NCI-H1417 treated with DMSO at 0.1 percent for 48 hours (cell line): ENCODE measurements at regions not wholly inside any gene's neighbourhood (a gene's known extent, or its start where the extent isn't known, plus 50 kb on each side); places are given as distances from the start of the nearest gene placed in this dataset.
A peak's percentile ranks its signal among the peaks of the same experiment; 100 is the strongest.

Source experiments
- DNase-seq: peaks from one replicate; lab custom pipeline; 2025; lab: John Stamatoyannopoulos, UW

DNA sequence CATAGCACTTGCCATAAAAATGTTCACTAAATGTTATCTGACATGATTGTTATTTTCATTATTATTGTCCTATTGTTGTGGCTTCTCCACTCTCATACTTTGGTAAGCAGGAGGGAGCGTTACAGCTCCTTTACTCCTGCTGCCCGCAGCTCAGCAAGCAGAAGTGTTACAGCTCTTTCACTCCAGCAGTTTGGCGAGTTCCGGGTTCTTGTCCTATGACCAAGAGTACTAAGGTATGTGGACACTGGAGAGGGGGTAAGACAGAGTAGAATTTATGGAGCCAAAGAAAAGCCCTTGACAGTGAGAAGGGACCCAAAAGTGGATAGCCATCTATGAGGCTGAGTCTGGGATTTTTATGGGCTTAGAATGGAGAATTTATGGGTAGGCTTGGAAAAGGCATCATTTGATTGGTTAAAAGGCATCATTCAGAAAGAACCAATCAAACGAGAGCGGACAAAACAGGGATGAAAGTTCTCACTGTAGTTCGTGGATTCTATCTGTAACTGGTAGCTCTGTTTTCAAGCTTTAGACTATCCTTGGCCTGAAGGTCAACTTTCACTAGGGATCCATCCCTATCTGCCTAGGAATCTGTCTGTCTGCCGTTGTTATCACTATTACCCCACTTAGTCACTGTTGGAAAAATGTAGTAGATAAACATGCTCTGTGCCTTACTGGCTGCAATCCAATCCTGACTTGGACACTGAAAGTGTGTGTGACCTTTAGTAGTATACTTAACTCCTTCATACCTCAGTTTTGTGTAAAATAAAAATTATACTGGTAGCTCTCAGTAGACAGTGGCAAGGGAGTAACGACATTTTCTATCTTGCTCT, 545.6 kb upstream of the LCORL start:
- no peak for DNase-seq

DNA sequence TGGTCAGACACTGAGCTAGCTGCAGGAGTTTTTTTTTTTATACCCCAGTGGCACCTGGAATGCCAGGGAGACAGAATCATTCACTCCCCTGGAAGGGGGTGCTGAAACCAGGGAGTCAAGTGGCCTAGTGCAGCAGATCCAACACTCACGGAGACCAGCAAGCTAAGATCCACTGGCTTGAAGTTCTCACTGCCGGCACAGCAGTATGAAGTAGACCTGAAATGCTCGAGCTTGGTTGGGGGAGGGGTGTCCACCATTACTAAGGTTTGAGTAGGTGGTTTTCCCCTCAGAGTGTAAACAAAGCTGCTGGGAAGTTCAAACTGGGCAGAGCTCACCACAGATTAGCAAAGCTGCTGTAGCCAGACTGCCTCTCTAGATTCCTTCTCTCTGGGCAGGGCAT, 537.9 kb upstream of the LCORL start:
- no peak for DNase-seq

DNA sequence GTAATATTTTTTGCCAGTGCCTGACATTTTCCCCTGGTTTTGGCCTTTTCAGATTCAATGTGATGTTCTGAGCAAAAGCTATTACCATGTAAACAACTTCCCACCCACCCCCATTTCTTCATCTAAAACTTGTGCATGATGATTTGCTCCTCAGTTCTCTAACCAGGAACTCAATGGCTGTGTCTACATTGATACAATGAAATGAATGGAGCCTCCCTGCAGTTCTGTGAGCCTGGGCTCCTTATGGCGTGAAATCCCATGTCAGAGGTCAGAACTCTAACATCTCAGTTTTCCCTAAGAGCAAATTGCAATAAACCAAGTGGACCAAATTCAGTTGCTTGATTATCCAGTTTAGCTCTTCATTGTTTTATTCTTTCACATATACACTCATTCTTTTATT, 534.8 kb upstream of the LCORL start:
- no peak for DNase-seq

DNA sequence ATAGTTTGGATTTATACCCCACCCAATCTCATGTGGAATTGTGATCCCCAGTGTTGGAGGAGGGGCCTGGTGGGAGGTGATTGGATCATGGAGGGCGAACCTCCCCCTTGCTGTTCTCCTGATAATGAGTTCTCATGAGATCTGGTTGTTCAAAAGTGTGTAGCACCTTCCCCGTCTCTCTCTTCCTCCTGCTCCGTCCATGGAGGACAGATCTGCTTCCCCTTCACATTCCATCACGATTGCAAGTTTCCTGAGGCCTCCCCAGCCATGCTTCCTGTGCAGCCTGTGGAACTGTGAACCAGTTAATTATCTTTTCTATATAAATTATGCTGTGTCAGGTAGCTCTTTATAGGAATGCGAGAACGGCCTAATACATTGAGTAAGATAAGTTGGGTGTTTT, 518.8 kb upstream of the LCORL start:
- DNase-seq, result no peak

DNA sequence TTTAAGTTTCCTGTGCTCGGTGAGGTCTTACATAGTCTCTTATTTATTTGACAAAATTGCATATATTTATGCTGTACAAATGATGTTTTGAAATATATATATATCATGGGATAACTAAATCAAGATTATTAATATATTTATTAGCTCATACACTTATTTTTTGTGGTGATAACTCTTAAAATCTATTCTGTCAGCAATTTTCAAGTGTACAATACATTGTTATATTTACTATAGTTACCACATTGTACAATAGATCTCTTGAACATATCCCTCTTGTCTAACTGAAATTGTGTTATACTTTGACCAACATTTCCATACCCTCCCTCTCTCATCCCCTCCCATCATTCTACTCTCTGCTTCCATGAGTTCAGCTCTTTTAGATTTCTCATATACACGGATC, 516.6 kb upstream of the LCORL start:
- DNase-seq, result no peak

- DNase-seq, result no peak
Measured at GRCh38 chr4:18536428-18536827, 514.9 kb upstream of the LCORL start.

- DNase-seq, result no peak
Measured at GRCh38 chr4:18535948-18536347, 514.4 kb upstream of the LCORL start.

DNA sequence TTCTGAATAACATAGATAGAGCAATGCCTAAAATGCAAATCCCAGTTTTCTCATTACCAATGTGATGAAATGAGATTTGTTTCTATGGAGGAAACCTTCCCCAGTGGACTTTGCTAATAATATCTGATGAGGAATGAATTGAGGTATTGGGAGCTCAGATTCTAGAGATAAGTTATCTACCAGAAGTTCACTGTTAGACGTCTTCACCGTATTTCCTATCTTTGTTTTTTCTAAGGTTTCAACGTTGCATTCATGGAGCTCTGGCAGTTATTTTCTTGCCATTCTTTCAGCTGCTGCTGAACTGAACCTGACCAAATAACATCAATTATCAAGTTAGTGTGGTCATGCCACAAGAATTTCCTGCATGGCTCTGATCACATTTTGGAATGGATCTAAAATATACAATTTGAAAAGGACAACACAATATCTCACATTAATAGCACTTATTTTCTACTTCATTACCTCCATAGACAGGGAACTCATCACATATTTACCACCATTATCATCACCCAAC, 511.8 kb upstream of the LCORL start:
- DNase-seq, result no peak

DNA sequence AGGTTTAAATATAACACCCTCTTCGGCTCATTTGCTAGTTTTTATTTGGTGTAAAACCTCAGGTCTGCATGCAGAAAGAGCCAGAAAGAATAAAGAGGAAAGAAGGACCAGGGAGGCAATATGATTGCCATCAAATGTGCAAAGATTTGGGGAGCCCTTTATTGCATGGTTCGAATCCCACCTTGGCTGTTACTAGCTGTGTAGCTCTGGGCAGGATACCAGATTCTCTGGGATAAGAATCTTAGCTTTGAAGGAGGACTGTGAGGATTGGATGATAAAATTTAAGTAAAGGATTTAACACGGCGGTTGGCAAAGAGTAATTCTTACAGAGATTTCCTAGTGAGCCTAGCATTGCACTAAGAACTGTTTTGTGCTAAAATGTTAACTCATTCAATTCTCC, 510.2 kb upstream of the LCORL start:
- no peak for DNase-seq

GRCh38 chr4:18529482-18529881, 507.9 kb upstream of the LCORL start:
- DNase-seq, result no peak

GRCh38 chr4:18524667-18525066, 503.1 kb upstream of the LCORL start:
- DNase-seq, result no peak

- peak; percentile 23 for DNase-seq
Measured at GRCh38 chr4:18518098-18518497, 496.5 kb upstream of the LCORL start.

DNA sequence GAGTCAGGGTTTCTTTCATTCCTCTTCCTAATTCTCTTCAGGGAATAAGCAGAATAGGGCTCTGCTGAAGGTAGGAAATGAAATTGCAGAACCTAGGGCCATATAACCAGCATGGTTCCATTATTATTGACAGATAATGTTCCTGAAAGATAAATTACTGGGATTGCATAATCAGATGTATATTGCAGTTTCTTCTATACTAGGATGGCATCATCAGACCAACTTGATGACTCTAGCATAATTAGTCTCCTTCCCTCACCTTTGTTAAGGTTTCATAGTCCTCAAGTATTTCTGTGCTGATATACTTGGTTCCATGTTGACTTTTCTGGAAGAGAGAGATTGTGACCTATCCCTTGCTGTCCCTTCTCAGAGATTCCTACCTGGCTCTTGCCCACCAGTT, 492.3 kb upstream of the LCORL start:
- no peak for DNase-seq

DNA sequence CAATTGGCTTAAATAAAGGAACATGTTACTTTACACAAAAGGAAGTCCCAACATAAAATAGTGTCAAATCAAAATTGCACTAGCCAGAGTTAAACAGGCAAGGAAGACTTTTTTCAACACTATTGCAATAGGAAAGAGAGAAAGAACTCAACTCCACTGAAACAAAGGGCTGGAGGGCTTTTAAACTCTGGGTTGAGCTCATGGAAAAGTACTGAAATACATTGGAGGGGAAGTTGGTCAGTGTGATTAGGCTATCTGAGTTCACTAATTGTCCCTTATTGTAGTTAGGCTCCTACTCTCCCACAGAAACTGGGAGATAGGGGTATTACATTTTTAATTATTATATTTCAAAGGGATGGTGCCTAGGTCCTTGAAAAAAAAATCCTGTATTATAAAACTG, 491.2 kb upstream of the LCORL start:
- DNase-seq, result no peak

DNA sequence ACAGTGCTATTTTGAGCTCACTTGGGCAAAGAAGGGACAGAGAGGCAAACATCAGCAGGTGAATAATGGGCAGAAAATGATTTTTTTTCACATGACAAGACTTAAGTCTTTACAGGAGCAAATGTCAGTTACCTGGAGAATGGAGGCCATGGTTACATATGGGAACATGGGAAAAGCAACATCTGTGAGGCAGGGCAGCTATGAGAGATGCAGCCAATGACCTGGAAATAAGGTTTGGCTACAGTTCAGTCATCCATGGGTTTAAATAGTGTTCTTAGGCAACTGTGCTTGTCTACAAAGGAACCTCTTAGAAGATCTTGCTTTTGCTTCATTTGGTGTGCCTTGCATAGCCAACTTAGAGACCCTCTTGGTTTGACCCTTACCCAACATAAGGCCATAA, 490.2 kb upstream of the LCORL start:
- DNase-seq, result no peak

DNA sequence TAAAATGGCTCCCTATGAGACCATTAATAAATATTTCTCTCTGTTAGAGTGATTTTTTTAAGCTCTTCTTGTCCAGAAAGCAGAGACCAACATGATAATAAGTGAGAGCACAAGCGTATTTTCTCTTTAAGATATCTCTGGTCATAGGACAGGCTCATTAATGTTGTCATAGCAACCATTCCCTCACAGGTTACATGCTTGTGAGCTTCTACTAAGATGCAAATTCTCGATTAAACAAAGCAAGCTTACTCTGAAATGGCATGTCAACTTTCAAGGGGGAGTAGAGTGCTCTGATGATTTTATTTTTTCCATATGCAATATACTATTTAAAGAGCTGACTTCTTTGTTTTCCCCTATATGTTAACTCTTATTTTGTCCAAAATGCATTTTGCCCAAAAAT, 487.2 kb upstream of the LCORL start:
- no peak for DNase-seq

DNA sequence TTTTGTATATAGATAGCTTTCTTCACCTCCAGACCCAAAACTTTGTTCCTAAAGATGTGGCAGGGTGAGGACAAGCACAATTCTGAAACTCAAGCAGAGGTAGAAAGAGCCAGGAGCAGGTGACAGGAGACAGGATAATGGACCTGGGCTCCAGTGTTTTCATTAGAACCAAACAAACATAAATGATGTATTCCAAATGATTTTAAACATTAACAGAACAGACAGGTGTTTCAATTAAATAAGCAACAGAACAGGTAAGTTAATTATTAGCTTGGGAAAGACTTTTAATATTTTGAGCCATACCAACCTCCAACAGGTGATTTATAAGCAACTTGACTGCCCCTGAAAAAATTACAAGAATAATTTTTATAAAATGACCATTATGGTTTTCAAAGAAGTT, 459.4 kb upstream of the LCORL start:
- peak; percentile 42 for DNase-seq

GRCh38 chr4:18480342-18480741, 458.8 kb upstream of the LCORL start:
- DNase-seq, result no peak

DNA sequence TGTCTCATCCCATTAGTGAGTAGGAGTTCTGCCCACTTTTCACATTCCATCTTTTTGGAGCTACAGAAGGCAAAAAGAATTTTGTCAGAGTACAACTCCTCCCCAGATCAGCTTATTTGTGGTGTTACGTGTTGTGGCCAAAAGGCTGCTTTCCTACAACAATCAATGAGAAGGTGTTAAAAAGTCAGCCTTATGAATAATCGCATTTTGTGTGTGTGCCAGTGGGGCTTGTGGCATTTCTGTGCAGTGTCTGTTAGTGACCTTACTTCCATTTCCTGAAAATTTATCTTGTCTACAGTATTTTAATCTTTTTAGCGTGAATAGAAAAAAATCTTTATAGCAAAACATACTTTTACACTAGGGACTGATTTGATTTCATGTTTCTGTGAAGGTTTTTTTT, 458.3 kb upstream of the LCORL start:
- no peak for DNase-seq

- DNase-seq, result no peak
Measured at GRCh38 chr4:18463987-18464559, 442.5 kb upstream of the LCORL start.

DNA sequence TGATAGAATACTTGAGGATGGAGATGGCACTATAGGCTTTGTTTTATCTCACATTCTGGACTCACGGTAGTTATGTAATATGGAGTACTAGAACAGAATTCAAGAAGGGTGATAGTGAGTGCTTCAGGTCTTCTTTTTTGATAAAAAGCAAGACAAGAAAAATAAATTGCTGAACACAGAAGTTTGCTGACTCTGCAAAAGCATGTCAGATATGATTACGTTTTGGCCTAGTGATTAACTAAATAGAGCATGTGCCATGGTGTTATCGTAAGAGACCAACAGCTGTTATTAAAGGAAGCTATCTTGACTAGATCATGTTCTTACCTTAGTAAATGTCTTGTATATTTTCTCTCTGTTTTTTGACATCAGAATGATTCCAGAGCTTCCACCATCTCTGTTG, 436.9 kb upstream of the LCORL start:
- no peak for DNase-seq

DNA sequence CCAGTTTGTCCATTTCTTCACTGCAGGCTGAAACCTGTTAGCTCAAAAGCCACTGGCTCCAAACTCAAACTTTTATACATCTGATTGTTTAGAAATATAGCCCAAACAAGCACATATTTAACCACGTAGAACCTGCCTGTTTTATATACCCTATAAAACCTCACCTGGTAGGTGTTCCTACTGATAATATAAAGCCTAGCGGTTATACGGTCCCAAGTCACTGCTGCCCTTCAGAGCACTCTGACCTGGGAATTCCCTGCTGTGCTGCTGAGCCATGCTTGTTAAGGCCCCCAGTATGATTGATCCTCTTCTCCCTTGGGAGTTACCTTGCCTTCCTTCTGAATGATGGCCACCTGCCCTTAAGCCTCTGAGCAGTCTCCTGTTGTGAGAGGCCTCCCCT, 432.8 kb upstream of the LCORL start:
- DNase-seq, result no peak

DNA sequence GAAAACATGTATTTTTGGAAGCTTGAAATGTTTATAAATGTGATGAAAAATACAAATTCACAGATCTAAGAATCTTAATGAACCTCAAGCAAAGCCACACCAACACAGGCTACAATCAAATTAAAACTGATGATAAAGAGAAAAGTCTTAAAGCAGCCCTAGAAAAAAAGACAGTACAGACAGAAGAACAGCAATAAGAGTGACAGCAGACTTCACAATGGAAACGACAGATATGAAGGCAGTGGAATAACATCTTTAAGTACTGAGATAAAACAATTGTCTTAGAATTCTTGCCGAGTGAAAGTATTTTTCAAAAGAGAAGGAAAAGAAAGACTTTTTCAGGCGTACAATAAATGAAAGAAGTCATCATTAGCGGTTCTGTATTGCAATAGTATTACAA, 423.6 kb upstream of the LCORL start:
- no peak for DNase-seq

DNA sequence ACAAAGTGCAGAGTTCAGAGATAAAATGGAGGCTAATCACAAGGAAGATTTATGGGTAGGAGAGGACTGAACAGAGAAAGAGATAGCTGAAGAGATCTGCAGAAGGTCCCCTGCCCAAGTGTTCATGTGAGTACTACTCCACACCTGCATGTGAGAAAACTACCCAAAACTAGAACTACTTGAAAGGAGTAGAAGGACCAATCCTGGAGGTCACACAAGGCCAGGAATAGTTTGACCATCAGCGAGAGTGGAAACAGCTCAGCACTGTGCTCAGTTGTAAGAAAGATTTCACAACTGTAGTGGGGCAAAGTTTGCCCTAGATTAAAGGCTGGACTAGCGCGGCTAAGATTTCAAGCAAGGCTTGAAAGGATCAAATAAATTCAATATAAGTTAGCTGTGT, 422.7 kb upstream of the LCORL start:
- DNase-seq, result no peak
